Superior temporal gyrus (tissue), 1 donor: ENCODE measurements at regions not wholly inside any gene's neighbourhood (a gene's known extent, or its start where the extent isn't known, plus 50 kb on each side); places are given as distances from the start of the nearest gene placed in this dataset.

Experiments
- DNase-seq: peaks from one replicate; pipeline ENCODE4 v3.0.0-alpha.2; 2016; ENCODE audit errors: extremely low spot score

GRCh38 chr12:28879379-28879778, 269.7 kb upstream of the FAR2 start:
- DNase-seq, result no peak

DNA sequence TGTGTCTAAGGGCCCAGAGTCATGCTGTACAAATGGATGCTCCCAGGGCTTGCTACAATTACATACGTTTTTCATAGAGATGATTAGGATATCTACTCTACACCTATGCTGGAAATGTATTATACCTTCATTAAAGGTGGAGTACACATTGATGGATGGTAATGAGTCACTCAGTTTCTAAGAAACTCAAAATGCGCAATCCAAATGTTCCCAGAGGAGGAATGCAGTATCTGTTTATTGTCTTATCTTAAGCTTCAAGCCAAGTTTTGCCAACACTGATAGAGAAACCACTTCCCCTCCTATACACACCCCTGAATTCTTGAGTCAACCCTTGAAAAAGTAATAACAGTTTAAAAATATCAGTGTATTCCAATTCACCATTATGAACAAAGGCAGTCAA, 266.6 kb upstream of the FAR2 start:
- DNase-seq, result no peak

- no peak for DNase-seq
Observed at GRCh38 chr12:28883406-28883997, 265.6 kb upstream of the FAR2 start.

DNA sequence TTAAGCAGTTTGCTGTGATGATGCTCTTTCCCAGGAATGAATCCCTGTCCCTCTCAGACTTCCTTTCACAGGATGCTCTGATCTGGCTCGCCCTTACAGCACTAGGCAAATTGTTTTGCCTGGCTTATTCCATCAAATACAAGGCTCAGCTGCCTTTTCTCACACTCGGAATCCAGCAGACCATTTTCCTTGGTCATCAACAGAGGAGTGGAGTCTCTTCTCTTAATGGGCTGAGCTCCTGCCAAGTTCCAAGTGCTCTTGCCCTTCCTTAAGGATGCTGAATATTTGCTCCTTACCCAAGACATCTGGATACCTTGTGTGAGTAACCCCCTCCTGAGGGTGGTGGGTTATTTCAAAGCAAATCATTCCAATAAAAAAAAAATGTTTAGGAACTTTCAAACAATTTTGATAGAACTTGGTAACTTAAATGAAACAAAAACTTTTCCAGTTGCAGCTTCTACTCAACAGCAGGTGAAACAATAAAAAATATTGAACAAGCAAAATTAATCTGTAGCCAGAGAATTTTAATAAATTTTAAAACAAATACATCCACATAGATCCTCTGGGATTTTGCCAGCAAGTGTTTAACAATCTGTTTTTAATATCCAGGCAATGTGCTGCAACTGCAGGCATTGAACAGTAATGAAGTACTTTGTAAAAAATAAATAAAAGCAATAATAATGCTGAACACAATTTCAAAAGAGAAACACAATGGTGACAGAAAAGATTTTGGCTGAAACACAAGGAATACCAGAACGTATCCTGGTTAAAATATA, 264.0 kb upstream of the FAR2 start:
- DNase-seq, result no peak

- no peak for DNase-seq
Observed at GRCh38 chr12:28885928-28886327, 263.1 kb upstream of the FAR2 start.

DNA sequence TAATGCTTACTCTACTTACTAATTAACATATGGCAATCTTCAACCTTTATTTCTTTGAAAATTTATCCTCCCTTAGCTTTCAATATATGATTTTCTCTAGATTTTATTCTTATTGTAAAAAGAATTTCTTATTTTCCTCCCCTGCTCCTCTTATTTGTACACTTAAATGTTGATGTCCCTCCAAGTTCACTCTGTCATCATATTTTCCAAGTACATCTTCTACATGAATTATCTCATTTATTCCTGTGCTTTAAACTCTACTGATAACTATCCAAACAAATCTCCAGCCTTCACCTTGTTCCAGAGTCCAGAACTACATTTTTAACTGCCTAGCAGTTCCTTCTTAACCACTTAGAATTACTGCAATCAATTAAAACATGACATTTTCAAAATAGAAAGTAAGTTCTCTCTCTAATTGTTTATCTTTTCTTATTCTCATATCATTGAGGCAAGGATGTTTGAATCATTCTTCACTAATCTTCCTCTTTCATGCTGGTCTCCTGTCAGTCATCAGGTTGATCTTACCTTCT, 261.6 kb upstream of the FAR2 start:
- DNase-seq, result no peak

- no peak for DNase-seq
Observed at GRCh38 chr12:28890664-28891063, 258.4 kb upstream of the FAR2 start.

DNA sequence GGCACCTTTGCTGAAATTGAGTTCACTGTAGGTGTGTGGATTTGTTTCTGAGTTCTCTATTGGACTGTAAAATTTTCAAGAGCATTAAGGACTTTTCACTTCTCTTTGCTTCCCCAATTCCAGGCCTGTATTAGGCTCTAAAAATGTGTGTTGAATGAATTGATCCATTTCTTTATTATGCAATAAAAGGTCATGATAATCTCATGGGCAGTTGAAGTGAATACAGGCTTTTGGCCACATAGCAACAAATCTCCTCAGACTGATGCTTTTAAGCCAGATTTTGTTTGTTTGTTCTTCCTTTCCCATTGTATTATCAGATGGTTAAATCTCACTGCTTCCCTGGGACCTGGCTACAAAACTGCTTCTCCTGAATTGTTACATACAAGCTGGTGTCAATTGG, 258.0 kb upstream of the FAR2 start:
- DNase-seq, result no peak

DNA sequence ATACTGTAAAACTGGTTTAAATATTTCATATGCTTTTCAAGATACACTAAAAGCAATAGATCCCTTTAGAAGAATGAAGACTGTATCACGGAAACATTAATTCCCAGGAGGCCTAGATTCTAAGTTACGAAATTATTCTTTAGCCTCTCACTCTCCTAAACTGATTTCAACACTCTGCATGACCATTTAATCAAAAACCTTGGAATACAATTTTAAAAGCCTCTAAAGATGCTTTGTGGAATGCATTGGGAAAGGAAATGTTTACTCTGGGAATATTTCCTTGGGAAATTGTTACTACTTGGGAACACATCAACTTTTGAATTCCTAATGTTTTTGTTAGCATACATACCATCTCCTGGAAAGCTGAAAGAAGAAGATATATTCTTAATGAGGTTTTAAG, 255.7 kb upstream of the FAR2 start:
- DNase-seq, result no peak

DNA sequence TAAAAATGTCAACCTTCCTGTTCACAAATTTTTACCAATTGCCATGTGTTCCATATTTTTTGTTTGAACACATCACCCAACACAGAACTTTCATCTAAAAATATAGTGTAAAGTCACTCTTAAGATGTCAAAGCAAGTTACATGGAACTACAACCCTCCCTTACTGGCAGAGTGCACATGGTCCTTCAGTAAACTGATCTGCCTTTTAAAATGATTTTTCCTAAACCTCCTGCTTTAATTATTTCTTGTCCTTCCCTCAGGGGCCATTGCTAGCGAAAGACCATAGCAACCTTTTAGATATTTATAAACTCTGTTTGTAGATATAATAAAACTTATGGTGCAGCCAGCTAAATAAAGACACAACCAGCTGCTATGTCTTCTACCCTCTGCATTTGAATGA, 255.2 kb upstream of the FAR2 start:
- no peak for DNase-seq

- DNase-seq, result no peak
Observed at GRCh38 chr12:28896421-28896820, 252.7 kb upstream of the FAR2 start.

DNA sequence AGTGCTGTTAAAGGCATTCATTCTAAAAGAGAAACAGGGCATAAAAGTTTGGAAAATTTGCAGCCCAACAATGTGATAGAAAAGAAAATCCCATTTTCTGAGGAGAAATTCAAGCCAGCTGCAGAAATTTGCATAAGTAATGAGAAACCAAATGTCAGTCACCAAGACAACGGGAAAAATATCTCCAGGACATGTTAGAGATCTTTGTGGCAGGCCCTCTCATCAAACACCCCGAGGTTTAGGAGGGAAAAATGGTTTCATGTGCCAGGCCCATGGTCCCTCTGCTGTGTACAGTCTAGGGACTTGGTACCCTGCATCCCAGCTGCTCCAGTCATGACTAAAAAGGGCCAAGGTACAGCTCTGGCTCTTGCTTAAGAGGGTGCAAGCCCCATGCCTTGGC, 251.0 kb upstream of the FAR2 start:
- DNase-seq, result no peak

- no peak for DNase-seq
Observed at GRCh38 chr12:28899951-28900350, 249.1 kb upstream of the FAR2 start.

DNA sequence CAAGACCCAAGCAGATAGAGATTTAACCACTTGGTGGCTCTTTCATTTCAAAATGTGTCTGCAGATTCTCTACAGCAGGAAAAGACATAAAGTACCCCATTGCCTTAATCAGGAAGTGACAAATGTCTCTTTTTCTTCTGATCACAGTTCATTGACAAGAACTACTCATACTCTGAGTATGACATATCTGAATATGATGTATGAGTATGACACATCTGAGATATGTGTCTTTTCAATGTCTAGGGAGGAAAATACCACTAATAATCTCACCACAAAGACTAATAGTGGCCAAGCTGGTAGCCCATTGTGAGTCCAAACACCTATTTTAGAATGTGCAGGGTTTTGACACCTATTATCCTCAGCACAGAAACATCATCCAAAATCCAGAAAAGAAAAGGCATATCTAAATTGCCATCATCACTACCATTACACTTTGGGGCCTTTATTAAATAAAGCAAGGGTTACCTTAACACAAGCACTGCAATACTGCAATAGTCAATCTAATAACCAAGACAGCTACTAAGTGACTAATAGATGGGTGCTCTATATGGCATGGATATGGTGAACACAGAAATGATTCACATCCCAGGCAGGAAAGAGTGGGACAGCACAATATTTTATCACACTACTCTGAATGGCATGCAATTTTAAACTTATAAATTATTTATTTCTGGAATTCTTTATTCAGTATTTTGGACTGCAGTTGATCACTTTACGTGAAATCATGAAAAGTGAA, 243.7 kb upstream of the FAR2 start:
- DNase-seq, result no peak

- DNase-seq, result no peak
Observed at GRCh38 chr12:28908646-28909045, 240.4 kb upstream of the FAR2 start.

GRCh38 chr12:28909291-28909690, 239.8 kb upstream of the FAR2 start:
- DNase-seq, result no peak

- no peak for DNase-seq
Observed at GRCh38 chr12:28925719-28926376, 223.2 kb upstream of the FAR2 start.

- DNase-seq, result no peak
Observed at GRCh38 chr12:28930704-28931103, 218.4 kb upstream of the FAR2 start.

DNA sequence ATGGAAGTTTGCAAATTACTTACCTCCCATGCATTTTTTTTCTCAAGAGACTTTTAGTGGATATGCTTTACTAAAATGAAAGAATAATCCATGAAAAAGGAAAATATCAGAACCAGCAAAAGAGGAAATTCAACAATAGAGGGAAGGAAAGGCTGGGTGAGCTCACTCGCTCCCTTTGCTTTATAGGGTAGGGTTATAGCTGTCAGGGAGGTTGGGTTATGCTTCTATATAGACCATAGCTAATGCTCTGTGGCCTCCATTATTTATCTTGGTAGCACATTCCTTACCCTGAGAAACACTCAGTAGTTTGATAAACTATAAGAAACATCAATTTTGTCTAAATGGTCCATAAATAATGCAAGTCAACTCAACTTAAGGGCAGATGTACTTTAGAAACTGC, 215.9 kb upstream of the FAR2 start:
- no peak for DNase-seq

- DNase-seq, result no peak
Observed at GRCh38 chr12:28933864-28934527, 215.1 kb upstream of the FAR2 start.

GRCh38 chr12:28936221-28936620, 212.9 kb upstream of the FAR2 start:
- DNase-seq, result peak; percentile 74

DNA sequence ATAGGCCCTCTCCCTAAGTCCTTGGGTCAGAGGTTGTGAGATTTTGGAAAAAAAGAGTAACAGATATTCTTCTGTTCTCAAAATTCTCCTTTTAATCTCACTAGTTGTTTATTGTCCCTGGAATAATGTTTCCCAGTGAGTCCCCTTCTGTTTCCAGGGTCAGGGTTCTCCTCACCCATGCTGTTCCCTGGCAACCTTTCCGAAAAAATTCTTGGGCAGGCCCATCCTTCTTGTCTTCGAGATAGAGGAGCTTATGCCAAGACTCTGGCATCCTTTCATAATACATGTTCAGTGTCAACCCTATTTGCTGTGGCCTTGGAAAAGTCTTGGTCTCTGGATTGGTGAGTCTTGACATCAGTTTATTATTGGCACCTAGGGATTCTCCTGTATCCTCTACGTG, 212.4 kb upstream of the FAR2 start:
- DNase-seq, result no peak
